Astrocyte (in vitro differentiated cells and primary cell): ENCODE measurements at regions not wholly inside any gene's neighbourhood (a gene's known extent, or its start where the extent isn't known, plus 50 kb on each side); places are given as distances from the start of the nearest gene placed in this dataset.

ENCODE experiments used
- CTCF ChIP-seq: IDR thresholded peaks from 2 replicates; pipeline ENCODE4 v1.5.1; 2011; ENCODE audit warnings: low read depth, mild to moderate bottlenecking, inconsistent platforms, low read length, moderate library complexity; ENCODE audit not compliant: insufficient read depth
- EZH2 ChIP-seq: IDR thresholded peaks from 2 replicates; pipeline ENCODE4 v1.6.1; 2012; ENCODE audit warnings: mild to moderate bottlenecking, low read length, inconsistent platforms; ENCODE audit not compliant: insufficient read depth

GRCh38 chr19:27974082-27974513 is 1238.9 kb downstream of the UQCRFS1 start:
- TF ChIP-seq CTCF (peak; percentile 93), EZH2 (no peak)
